Activated CD4-positive, CD25-positive, alpha-beta regulatory T cell treated with anti-CD3 and anti-CD28 coated beads, Interleukin-2, amount 50 U/mL, for 72 hours (primary cell): ENCODE measurements at regions not wholly inside any gene's neighbourhood (a gene's known extent, or its start where the extent isn't known, plus 50 kb on each side); places are given as distances from the start of the nearest gene placed in this dataset.
"Not testable (repeated sequence)": the region's sequence is repeated elsewhere in the genome, so short reads cannot be mapped to it uniquely, and the experiment has no call there.

Experiments used
- DNase-seq: peaks from one replicate; pipeline ENCODE4 v3.0.0; 2021

DNA sequence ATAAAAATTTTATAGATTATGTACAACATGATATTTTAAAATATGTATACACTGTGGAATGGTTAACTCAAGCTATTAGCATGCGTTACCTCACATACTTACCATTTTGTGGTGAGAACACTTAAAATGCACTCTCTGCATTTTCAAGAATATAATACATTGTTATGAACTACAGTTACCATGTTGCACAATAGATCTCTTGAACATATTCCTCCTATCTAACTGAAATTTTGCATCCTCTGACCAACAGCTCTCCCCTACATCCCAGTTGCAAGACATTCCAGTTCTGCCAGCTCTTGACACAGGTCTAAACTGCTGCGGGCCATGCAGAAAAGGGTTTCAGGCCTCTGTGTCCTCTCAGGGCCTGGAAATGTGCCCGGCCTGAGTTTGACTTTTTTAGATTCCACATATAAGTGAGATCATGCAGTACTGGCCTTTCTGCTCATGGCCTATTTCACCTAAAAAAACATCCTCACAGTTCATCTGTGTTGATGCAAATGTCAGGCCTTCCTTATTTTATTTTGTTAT, 113.7 kb downstream of the CDCA7 start:
- DNase-seq, result no peak

DNA sequence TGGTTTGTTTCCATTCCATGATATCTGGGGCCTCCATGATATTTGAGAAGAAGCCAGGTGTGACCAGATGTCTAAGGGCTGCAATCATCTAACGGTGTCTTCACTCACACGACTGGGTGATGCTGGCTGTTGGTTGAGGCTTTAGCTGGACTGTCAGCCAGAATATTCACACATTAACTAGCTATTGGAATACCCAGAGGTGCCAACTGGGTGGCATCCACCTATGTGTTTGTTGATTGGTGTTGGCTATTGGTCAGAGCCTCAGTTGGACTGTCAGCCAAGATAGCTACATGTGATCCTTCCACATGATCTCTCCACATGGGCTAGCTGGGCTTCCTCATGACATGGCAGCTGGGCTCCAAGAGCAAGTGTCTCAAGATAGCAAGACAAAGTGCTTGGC, 117.4 kb downstream of the CDCA7 start:
- DNase-seq, result no peak

DNA sequence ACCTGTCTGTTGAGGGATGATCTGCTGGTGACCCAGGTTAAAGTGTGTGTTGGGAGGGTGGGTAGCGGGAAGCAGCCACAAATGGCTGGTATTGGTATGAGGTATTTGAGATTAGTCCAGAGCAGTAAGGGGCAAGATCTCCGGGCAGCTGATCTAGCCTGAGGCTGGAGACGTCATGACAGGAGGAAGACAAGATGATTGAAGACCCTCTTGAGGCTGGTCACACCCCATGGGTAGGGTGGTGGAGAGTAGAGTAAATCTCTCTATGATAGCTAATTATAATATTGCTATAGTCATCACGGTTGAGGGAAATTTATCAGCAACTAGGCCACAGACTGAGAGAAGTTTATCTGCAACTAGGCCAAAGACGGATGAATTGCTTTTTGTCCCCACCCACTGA, 128.5 kb downstream of the CDCA7 start:
- DNase-seq, result no peak

DNA sequence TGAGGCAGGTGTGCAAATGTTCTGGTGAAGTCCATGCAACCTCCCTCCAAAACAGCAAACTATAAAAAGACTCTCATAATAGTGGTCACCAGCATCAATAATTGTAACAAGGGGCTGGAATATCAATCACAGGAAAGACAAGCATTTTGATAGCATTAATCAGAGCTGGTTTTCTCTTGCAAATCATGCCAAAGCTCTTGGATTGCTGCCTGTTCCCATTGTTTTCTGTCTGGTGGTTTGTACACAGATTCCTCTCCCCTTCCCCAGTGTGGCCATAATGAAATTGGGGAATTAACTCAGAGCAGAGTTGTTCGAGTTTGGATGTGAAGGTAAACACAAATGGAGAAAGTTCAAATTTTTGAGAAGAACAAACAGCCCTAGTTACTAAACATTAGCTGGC, 134.2 kb downstream of the CDCA7 start:
- no peak for DNase-seq

DNA sequence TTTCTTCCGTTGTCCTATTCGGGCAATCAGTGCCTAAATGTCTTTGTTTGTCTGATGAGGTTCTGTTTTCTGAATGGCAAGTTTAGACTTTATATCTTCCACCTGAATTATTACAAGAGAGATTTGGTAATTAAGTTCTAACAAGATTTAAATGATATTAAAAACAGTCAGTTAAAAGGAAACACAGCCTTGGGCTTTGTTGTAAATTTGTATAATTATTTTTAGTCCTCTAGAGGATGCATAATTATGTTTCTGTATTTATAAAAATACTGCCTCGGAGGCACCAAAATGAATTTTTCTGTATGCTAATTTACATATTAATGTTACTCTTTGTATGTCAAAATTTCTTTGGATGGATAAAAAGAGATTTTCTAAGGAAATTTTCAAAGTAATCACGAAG, 136.7 kb downstream of the CDCA7 start:
- no peak for DNase-seq

DNA sequence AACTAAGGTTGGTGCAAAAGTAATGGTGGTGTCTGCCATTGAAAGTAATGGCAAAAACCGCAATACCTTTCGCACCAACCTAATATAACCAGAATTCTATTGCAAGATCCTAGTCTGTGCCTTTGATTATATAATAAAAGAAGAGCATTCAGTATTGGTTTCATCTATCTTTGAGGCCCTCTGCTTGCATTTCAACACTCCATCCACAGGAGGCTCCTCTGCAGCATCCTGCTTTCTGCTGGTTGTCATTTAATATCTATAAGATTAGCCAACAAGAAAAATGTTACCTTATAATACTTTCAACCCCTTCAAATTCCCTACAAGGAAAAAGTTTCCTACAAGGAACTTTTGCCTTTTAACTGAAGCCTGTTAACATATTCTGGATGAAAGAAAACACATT, 139.2 kb downstream of the CDCA7 start:
- no peak for DNase-seq

DNA sequence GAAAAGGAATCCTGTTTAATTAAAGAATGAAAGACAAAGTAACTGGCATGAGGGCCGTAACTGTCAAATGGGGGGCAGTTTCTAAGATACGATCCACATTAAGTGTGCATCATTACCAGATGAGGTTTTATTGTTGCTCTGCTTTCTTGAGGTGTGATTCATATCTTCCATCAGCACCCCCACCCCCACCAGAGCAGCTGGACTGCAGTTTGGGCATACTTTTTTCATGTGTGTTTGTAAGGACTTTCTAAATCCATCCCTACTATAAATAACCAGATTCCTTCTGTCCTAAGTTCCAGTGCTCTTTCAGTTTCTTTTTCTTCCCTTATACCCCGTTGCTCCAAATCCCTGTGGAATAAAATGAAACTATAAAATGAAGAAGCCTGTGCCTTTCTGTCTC, 142.1 kb downstream of the CDCA7 start:
- DNase-seq, result no peak

DNA sequence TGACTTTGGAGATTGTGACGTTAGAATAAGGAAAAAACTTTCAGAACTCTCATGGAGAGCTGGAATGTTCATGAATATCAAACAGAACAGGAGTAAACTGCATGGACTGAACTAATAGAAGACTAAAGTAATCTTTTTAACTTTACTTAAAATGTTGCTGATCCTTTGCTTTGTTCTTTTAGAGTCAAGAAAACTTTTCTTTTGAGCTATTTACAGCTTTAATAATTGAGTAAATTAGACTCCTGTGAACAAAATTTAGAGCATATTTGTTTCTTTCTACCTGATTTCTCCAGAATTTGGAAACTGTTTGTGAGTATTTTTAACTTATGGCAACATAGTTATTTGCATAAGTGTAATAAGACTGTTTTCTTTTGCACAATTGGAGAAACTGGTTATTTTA, 146.3 kb downstream of the CDCA7 start:
- no peak for DNase-seq

DNA sequence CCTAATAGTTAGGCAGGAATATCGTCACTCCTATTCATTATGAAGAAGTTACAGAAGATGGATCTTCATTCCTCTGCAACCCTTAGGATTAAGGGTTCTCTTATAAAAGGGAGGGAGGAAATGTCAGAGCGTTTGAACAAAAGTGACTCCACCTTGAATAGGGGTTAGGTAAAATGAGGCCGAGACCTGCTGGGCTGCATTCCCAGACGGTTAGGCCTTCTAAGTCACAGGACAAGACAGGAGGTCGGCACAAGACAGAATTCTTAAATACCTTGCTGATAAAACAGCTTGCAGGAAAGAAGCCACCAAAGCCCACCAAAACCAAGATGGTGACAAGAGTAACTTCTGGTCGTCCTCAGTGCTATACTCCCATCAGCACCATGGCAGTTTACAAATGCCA, 147.6 kb downstream of the CDCA7 start:
- DNase-seq, result no peak

DNA sequence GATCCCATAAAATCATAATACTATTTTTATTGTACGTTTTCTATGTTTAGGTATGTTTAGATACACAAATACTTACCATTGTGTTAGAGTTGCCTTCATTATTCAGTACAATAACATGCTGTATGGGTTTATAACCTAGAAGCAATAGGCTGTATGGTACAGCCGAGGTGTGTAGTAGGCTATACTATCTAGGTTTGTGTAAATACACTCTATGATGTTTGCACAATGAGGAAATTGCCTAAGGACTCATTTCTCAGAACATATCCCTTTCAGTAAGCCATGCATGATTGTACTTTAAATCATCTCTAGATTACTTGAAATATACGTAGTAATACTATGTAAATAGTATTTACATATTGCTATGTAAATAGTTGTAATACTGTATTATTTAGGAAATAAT, 156.7 kb downstream of the CDCA7 start:
- DNase-seq, result no peak

DNA sequence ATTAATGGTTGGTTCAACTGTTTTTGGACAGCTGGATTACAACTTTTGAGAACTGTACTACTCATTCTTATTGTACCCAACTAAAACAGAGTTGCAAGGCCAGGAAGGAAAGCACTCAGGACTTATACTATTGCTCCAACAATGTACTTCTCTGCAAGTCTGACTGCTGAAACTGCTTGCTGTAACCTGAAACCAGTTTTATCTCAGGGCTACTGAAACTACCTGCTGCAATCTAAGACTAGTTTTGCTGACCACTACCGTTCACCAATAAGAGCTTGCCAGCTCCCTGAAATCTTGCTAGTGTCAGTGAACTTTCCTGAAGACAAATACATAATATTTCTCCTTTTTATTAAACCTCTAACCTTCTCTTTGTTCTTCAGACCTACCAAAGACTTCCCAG, 157.3 kb downstream of the CDCA7 start:
- no peak for DNase-seq

DNA sequence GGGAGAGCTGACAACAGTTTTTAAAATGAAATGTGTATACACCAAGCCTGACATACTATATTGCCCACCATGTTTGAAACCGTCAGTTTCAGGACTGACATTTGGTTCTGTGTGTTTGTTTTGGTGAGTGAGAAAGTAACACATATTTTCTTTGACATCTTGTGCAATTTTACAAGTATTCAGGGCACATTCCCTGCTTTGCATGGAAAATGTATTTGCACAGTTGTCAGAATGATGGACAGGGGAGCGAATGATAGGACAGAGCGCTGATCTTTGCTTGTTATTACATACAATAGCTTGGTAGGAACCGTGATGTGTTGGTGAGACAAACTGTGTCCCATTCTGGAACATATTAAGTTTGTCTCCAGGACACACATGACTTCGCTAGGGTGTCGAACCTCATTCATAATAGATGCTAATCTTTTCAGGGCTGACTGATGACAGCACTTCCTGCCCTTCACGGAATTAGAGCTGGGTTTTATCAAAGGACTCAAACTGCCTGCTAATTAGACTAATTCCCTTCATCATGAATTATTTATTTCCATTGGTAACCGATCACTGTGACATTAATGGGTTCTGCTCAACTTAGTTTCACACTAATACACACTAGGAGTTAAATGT, 158.5 kb downstream of the CDCA7 start:
- no peak for DNase-seq

DNA sequence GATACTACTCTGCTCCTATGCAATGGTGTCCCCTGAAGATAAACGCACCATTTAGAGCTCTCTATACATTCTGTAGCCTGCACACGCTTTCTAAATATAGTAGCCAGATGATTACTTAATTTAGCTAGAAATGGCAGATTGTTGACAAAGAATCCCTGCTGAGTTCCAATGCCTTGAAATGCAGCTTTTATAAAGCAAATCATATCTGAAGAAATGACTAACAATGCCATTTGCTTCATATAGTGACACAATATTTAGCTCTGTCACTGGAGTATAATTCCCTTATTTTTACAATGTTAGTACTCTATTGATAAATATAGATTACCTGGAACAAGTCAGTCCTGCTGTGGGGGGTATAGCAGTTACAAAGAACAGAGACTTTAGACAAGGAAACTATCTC, 166.2 kb downstream of the CDCA7 start:
- DNase-seq, result no peak

DNA sequence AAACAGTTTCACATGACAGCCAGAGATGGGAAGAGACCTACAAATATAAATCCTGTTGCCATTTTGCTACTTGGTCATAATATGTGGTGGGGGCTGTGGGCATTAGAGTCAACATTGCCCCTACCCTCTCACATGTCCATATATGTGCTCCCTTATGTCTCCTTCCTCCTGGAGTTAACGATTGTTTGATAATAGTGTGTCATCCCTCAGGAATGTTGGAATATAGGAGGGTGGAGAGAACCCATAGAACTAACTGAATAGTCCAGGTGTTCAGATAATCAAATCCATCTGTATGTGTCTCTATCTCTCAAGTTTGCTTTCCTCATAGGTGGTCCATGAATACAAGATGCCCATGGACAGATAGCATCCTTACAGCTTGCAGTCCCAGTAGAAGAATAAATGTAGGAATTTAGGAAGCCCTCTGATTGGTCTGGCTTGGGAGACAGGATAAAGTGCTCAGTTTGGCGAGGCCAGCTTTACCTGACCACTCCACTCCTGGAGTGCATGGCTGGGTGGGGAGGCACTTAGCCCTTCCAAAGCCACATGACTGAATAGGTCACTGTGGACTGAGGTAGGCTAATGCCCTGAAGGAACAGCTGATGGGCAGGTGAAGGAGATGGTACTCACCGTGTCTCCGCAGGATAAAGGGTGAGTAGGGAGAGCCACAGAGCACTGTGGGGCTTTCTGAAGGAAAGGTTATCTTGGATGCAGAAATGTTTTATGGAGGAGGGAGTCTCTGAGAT, 166.9 kb downstream of the CDCA7 start:
- no peak for DNase-seq

DNA sequence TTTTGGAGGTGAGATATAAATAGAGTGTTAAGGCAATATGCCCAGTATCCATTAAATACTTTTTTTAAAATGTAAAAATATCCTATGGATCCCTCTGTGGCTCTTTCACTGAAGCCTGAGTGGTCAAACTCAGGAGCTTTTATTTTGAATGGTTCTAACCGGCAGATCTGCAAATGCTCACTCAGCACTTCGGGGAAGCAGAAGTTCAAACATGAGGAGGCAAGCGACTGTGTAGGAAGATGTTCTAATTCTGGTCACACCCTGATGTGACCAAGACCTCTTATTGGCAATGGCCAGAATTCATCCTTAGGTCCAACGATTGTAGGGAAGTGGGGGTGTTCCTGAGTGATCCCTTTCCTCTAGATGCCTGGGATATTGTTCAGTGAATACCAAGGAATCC, 168.8 kb downstream of the CDCA7 start:
- no peak for DNase-seq

DNA sequence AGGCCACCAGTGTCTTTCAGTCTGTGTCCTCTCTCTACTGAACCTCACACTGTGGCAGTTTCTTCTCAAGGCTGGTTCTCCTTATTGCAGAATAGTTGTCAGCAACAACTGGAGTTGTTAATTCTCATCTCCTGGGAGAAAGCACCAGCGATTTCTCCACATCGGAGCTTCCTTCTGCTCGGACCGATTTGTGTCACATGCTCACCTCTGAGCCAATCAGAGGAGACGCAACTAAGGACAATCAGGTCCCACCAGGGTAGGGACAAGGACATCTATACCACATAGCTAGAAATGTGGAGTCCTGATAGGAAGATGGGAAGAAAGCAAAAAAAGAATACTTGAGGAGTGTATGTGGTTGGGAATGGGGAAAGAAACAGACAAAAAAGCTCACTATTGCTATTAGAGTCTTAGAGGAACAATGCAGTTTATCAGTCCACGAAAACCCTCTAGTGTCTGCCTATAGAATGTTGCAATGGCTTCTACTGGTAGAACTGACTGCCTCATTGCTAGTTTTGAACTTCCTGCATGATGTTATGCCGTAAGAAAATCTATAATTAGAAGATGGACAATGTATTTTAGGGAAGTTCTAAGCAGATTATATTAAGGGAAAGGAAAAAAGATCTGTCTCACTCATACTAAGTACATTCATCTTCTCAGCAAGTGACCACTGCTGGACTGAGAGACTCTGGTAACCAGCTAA, 169.7 kb downstream of the CDCA7 start:
- no peak for DNase-seq

DNA sequence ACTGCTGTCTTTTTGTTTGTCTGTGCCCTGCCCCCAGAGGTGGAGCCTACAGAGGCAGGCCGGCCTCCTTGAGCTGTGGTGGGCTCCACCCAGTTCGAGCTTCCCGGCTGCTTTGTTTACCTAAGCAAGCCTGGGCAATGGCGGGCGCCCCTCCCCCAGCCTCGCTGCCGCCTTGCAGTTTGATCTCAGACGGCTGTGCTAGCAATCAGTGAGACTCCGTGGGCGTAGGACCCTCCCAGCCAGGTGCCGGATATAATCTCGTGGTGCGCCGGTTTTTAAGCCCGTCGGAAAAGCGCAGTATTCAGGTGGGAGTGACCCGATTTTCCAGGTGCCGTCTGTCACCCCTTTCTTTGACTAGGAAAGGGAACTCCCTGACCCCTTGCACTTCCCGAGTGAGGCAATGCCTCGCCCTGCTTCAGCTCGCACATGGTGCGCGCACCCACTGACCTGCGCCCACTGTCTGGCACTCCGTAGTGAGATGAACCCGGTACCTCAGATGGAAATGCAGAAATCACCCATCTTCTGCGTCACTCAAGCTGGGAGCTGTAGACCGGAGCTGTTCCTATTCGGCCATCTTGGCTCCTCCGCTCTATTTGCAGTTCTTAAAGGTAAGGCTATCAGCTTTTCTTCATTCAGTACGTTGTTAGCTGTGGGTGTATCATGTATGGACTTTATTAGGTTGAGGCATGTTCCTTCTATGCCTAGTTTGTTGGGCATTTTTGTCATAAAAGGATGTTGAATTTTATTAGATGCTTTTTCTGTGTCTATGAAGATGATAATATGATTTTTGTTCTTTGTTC, 178.3 kb downstream of the CDCA7 start:
- DNase-seq, result not testable (repeated sequence)

DNA sequence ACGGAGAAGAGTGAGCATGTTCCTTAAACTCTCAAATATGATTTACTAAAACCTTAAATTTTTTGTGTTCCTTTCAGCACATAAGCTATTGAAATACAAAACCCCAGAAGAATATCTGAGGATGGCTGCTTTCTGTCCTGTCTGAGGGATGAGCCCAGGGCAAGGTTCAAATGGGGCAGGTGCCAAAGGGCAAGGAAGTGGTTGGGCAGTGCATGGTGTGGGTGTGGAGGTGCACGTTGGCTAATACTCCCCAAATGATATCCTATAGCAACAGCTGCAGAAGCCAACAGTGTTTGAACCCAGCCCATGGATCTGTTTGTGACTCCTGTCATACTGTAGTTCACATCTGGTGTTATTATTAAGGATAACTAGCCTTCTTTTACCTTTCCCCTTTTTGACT, 183.0 kb downstream of the CDCA7 start:
- DNase-seq, result no peak

DNA sequence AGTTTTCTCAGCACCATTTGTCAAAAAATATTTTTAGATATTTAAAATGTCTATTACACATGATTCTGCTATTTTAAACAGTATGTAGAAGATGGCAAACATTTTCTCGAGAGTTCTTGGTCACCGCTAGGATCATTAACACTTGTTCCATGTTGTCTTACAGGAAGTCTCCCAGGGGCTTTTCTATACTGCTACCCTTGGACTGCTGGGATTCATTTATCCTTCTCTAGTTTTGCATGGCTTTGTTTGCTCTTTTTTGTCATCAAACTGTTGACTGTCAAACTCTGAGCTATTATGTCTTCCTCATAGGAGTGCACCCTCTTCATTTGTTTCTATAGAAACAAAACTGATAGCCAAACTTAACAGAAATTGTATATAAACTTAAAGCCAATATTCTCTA, 184.9 kb downstream of the CDCA7 start:
- no peak for DNase-seq

DNA sequence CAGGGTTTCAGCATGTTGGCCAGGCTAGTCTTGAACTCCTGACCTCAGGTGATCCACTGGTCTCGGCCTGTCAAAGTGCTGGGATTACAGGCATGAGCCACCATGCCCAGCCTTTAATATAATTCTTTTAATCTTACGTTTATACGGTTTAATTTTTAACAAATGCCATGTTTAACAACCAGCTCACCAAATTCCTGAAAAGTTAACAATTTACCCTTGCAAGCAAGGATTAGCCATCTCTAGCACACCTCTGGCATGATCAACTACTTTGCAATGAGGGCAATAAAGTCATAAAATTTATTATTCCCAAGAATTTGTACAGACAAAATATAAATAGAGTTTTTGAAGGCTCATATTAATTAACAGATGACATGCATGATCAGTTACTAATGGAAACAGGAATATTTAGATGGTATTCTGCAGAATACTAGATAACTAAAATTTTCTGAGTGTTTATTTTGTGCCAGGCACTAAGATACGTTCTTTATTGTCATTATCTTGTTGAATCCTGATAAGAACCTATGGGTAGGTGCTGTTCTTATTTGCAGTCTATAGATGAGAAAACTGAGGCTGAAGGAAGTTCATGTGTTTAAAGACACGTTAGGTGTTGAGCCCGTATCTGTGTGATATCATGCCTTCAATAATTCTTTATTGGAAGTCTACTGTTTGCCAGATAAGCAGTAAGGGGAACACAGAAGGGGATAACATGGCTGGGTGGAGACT, 190.1 kb downstream of the CDCA7 start:
- no peak for DNase-seq

DNA sequence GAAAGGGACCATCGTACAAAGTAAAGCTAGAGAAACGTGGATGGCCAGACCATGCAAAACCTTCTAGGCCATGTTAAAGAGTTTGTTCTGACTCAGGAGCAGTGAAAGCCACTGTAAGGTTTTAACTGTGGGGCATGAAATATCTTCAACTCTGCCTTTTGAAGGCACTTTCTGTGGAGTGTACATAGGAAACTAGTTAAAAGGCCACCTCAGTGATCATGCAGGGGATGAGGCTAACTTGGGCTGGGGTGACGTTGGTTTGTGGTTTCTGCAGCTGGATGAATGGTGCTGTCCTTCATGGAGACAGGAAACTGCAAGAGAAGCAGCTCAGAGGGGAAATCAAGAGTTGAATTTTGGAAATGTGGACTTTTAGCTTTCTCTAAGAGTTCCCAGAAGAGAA, 190.7 kb downstream of the CDCA7 start:
- DNase-seq, result no peak

DNA sequence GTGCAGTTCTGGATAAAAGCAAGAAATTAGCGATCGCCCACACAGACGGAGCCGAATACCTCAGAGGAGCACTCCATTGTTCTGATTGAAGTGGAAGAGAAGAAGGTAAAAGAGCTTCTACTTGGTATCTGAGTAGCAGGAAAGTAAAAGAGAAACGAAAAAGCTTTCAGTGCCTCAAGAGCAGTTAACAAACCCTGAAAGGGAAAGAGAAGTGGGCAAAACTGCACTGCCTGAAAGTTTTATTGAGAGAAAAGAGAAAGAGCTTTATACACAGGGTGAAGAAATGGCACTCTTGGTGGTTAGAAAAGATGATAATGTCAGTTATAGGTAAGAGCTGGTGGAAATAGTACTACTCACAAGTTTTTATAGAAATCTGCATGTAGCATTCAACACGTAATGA, 192.8 kb downstream of the CDCA7 start:
- DNase-seq, result no peak

DNA sequence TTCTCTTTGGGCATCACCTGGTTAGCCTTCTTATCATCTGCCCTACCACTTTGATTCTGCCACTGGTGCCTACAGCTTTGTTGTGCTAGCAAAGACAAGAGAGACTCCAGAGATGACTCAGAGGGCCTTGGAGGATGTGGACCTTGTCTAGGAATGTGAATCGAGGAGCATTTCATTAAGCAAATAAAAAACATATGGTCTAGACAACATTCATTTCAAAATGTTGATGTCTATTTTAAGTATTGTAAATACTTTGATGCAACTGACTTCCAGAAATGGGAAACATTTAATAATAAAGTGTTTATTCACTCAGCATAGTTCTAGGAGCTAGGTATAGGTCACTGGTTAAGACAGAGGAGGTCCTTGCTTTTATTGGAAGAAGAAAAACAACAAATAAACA, 195.5 kb downstream of the CDCA7 start:
- no peak for DNase-seq
